NAMALWA (cell line): ENCODE measurements at regions not wholly inside any gene's neighbourhood (a gene's known extent, or its start where the extent isn't known, plus 50 kb on each side); places are given as distances from the start of the nearest gene placed in this dataset.

Experiments
- DNase-seq: peaks from one replicate; pipeline ENCODE4 v3.0.0-alpha.2; 2015; ENCODE audit warnings: low spot score

GRCh38 chr11:90845126-90845525 lies 622.3 kb upstream of the CHORDC1 start:
- no peak for DNase-seq

DNA sequence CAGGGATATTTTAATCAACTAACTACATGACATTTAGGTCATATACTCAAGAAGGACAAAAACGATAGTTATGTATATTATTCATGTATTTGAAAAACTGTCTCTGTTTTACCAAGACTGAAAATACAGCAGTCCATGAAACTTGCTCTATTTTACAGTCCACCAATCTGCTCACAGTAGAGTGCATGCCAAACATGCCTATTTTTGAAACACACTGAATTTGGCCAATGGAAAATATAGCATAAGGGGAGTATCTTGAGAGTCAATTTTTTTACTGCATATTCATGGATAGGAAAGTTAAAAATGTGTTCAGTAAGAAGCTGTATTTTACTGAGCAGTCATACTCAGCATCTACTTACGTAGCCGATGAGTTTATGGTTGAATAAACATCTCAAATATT lies 621.2 kb upstream of the CHORDC1 start:
- no peak for DNase-seq

DNA sequence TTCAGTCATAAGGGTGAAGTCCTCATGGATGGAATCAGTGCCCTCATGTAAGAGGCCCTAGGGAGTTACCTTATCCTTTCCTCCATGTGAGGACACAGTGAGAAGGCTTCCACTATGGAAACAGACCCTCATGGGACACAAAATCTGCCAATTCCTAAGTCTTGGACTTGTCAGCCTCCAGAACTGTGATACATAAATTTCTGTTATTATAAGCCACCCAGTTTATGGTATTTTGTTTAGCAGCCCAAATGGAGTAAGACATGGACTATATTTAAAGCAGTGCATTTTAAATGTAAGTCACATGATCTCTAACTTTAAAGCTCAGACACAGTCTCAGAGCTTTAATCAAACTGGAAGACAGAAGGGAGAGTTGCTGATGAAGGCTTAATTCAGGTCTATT lies 619.8 kb upstream of the CHORDC1 start:
- no peak for DNase-seq

DNA sequence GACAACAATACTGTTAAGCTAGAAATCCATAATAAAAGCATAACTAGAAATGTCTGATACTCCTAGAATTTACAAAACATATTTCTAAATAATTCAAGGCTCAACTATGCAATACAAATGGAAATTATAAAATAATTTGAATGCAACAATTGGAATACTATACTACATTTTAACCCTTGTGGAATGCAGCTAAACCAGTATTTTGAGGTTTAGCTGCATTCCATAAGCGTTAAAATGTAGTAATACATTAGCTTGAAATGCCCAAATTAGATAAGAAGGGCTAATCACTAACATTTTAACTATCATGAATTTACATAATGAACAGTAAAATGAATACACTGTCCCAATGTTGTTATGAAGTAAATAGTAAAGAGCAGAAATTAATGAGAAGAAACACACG lies 617.2 kb upstream of the CHORDC1 start:
- DNase-seq = no peak

DNA sequence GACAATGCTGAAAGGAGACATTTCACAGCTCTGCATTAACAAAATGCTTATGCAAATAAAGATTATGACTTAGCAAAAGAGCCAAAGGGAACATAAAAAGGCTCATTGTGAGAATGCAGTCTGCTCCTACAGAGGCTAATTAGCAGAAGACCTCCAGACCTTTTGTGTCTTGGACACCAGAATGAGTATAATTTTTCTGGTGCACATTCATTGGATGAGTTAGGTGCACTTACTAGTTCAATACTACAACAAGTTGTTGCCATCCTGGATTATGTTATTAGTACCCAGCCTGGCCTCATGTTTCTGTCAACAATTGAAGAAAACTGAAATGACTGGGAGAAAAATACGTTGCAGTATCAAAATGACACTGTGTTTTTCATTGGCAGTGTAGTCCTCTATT lies 613.2 kb upstream of the CHORDC1 start:
- DNase-seq = no peak

- DNase-seq = no peak
Measured at GRCh38 chr11:90823446-90823845, 600.6 kb upstream of the CHORDC1 start.

DNA sequence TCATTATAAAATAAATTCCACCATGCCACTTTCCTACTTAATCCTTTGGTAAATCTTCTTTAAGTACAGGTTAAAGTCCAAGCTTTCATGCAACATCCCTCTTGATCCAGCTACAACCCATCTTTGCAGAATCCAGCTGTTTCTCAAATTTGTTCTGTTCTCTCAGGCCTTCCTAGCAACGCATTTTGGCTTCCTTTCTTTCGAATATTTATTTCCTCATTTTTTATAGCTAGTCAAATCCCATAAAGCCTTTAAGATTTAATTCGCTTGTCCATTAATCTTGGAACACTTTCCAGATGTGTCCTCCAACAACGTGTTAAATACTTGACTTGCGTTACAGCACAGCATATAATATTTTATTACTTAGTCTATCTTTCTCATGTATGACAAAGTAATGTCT lies 600.1 kb upstream of the CHORDC1 start:
- DNase-seq = no peak

DNA sequence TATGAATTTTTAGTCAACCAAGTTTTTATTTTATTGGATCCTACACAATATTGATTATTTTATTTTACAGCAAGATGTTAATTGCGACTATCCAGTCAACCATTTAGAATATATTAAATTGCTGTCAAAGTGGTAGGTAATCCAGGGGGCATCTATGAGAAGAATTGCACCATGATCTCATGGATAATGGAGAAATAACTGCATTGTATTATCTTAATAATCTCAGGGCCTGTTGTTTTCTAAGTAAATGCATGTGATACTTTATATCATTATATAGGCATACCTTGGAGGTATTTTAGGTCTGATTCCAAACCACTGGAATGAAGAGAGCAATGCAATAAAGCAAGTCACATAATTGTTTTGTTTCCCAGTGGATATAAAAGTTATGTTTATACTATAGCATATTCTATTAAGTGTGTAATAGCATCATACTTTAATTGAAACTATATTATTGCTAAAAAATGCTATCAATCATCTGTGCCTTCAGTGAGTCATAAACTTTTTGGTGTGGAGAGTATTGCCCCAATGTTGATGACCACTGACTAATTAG lies 595.4 kb upstream of the CHORDC1 start:
- DNase-seq = no peak

- DNase-seq = no peak
Measured at GRCh38 chr11:90809581-90809980, 586.7 kb upstream of the CHORDC1 start.

DNA sequence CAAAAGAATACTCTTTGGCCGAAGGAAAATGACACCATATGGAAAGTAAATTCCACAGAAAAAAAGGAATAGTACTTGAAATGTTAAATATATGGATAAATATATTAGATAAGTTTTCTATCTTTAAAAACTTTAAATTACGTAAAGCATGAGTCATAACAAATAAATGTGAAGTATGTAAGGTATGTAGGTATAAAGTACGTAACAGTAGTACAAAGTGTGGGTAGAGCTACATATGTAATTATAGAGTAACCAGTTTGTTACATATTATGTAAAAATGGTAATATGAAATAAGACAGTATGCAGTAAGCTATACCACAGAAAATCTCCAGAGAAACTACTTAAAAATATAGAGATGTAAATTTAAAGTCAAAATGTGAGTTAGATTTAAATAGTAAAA lies 582.3 kb upstream of the CHORDC1 start:
- no peak for DNase-seq

DNA sequence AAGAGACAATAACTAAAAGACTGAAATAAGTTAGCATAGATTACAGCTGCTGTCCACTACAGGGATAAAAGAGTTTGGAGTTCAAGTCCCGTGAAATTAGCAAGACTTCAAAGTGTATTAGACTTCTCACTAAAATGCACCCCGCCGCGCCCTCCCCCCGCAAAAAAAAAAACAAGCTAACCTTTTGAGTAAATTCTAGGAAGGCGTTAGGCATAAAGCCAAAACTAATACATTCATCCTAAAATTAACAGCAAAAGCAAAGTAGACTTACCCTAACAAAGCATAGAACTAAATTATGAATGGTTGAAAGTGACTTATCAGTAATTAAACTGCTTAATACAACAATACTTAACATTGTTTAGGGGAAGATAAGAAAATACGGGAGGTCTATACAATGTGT lies 581.0 kb upstream of the CHORDC1 start:
- DNase-seq = no peak

DNA sequence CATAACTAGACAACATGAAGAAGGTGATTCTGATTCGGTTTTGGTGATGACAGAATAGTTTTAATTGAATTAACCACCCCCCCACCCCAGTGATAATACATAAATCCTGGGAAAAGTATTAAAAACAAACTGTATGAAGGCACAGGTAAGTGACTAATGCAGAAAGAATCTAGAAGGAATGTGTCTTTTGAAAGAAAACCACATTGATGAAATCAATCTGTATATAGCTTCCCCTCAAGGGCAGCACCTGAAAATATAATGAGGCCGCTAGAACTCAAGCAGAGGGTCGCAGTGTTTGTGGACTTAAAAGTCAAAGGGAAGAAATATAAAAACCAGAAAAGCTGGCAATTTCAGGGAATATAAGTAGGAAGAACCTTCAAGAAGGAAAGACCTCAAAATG lies 580.5 kb upstream of the CHORDC1 start:
- DNase-seq = no peak

GRCh38 chr11:90798769-90799168 lies 575.9 kb upstream of the CHORDC1 start:
- no peak for DNase-seq

- DNase-seq = no peak
Measured at GRCh38 chr11:90795746-90796145, 572.9 kb upstream of the CHORDC1 start.

- no peak for DNase-seq
Measured at GRCh38 chr11:90788961-90789360, 566.1 kb upstream of the CHORDC1 start.

DNA sequence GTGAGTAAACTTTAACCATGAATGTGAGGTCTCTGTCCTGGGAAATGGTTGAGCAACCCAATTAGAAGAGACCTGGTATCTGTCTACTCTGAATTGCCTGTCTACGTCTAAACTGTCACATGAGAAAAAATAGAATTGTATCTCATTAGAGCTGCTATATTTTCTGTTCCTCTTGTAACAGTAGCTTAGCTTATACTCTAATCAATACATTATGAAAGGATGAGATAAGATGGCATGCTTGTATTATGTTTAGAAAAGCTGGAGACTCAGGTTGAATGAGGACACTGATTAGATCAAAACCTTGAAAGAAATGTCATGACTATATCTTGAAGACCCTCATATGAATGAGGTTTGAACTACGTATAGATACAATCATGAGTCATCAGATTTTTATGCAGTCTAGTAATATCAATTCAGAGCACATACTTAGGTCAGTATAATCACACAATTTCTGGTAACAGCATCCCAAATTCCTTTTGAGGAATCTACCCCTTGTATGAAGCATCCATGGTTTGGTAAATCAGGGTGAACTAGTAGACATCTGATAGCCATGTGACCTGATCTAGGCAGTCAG lies 561.5 kb upstream of the CHORDC1 start:
- DNase-seq = no peak

- no peak for DNase-seq
Measured at GRCh38 chr11:90783111-90783510, 560.3 kb upstream of the CHORDC1 start.

GRCh38 chr11:90779098-90779497 lies 556.2 kb upstream of the CHORDC1 start:
- no peak for DNase-seq

DNA sequence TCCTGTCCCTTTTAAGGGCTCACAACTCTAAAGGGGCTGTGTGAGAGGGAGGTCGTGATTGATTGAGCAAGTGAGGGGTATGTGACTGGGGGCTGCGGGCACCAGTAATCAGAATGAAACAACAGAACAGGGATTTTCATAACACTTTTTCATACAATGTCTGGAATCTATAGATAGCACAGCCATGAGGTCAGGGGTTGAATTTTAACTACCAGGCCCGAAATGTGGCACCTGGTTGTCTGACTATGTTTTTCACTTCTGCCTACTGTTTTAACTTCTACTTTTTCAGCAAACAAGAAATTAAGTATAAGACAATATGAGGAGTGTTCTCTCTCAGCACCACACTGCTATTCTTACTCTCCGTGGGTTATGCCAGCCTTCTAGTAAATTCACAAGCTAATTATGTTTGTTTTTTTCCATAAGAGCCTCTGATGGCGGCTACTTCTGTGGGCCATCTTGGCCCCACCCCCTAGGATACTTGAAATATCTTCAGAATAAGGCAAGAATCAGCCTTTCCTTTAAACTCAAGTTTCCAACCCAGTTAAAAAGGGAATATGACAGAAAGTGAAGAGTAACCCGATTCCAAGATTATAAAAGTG lies 552.8 kb upstream of the CHORDC1 start:
- DNase-seq = no peak

GRCh38 chr11:90774727-90775566 lies 552.1 kb upstream of the CHORDC1 start:
- DNase-seq = no peak

DNA sequence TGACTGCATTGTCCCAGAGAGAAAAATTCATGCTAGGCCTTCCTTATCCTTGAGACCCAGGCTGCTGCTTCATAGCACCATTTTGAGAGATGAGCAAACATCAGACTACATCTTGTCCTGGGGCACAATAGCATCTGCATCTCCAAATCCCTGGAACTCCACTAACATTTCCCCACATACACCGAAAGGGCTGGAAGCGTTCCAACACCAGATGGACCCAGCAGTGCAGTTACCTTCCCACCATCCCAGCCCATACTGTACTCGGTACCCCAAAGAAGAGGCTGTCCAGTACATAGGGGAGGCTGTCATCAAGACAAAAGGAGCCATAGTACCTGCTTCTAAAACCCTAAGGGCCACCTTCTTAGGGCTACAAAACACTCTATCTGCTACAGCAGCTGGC lies 547.2 kb upstream of the CHORDC1 start:
- DNase-seq = no peak

DNA sequence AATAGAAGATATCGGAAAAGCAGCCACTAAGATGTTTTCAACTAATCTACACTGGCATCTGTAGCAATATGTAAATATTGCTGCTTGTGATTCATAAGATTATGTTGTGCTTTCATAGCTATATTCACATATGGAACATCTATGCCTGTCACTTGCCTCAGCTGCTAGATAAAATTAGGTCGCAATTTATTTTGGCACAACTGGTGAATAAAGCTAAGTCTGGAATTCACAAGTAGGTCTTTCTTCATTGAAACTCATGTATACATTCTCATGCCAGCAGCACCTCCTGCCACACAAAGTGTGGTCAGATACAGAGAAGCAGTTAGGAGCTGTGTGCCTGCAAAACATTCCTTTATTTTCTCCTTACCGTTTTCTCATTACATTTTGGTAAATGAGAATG lies 543.3 kb upstream of the CHORDC1 start:
- DNase-seq = no peak

DNA sequence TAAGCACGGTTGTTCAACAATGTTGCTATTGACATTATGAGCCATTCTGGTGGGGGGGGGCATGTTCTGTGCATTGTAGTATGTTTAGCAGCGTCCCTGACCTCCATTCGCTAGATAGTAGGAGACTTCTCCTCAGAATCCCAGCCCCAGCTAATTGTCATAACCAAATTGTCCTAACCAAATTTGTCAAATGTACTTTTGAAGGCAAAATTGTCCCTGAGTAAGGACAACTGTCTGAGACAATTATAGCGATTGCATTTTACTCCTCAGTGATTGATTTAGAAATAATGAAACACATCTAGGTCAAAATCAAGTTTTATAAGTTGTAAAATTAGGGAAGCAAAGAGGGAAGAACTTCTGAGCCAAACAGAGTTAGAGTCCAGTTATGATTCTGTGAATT lies 541.8 kb upstream of the CHORDC1 start:
- no peak for DNase-seq
